CD4-positive, alpha-beta T cell (primary cell): ENCODE measurements at regions not wholly inside any gene's neighbourhood (a gene's known extent, or its start where the extent isn't known, plus 50 kb on each side); places are given as distances from the start of the nearest gene placed in this dataset.

ENCODE experiments used
- ATAC-seq: fragments of 200-7000 bp; cut with Tn5 transposase; one replicate; pipeline ENCODE4 v1.10.0; 2022; ENCODE audit warnings: mild to moderate bottlenecking; ENCODE audit not compliant: poor library complexity
- CTCF ChIA-PET: fragments of 350-600 bp; sonication (Branson Sonifier 250); formaldehyde crosslinking; loops from one replicate; lab custom pipeline; 2021; ENCODE audit warnings: antibody characterized with exemption, inconsistent platforms; lab: Charles Lee
- POLR2A ChIA-PET: fragments of 350-600 bp; sonication (Branson Sonifier 250); formaldehyde crosslinking; loops from one replicate; lab custom pipeline; 2021; ENCODE audit warnings: antibody characterized with exemption, inconsistent platforms; lab: Charles Lee
- DNase-seq, 14 experiments: peaks; one replicate each; pipeline ENCODE4 v3.0.0-alpha.2; 2013 to 2020; ENCODE audit warnings: mixed read lengths in 2 of 14
- H3K27ac ChIP-seq, 2 donors: one replicate each; pipeline versions ENCODE4 v1.5.1 to v1.7.0; 2013; ENCODE audit warnings: low read length in 2 of 2, low read depth in 1 of 2, mild to moderate bottlenecking in 1 of 2
- H3K27me3 ChIP-seq, 2 experiments: 1 replicate in 1 of 2; 2 replicates in 1 of 2; pipeline versions ENCODE4 v1.6.1 to v1.7.0; 2013; ENCODE audit warnings: low read length in 2 of 2, control low read depth in 1 of 2, mild to moderate bottlenecking in 1 of 2, moderate library complexity in 1 of 2; ENCODE audit not compliant: insufficient read depth in 2 of 2, control insufficient read depth in 1 of 2
- H3K36me3 ChIP-seq: one replicate; pipeline ENCODE4 v1.6.1; 2013; ENCODE audit warnings: low read length, control low read depth; ENCODE audit not compliant: insufficient read depth
- H3K4me1 ChIP-seq: one replicate; pipeline ENCODE4 v1.6.1; 2013; ENCODE audit warnings: low read length, control low read depth; ENCODE audit not compliant: insufficient read depth
- H3K4me3 ChIP-seq: one replicate; pipeline ENCODE4 v1.5.1; 2013; ENCODE audit warnings: mild to moderate bottlenecking, low read length, moderate library complexity
- H3K9me3 ChIP-seq, 2 experiments: 1 replicate in 1 of 2; 2 replicates in 1 of 2; pipeline versions ENCODE4 v1.6.1 to v1.7.0; 2013; ENCODE audit warnings: low read length in 2 of 2, mild to moderate bottlenecking in 2 of 2, control low read depth in 1 of 2, moderate library complexity in 1 of 2; ENCODE audit not compliant: control insufficient read depth in 1 of 2, insufficient read depth in 1 of 2
- H3K27ac Mint-ChIP-seq: one replicate; pipeline ENCODE4 v1.8.0; 2020; ENCODE audit warnings: mixed read lengths
- H3K27me3 Mint-ChIP-seq: one replicate; pipeline ENCODE4 v1.8.0; 2021; ENCODE audit warnings: mixed read lengths
- H3K36me3 Mint-ChIP-seq: one replicate; pipeline ENCODE4 v1.8.0; 2021; ENCODE audit warnings: low read depth, mixed read lengths
- H3K4me1 Mint-ChIP-seq: one replicate; pipeline ENCODE4 v1.8.0; 2021; ENCODE audit warnings: low read depth, mixed read lengths
- H3K4me3 Mint-ChIP-seq: one replicate; pipeline ENCODE4 v1.8.0; 2020; ENCODE audit warnings: mild to moderate bottlenecking, mixed read lengths
- H3K9me3 Mint-ChIP-seq: one replicate; pipeline ENCODE4 v1.8.0; 2020; ENCODE audit warnings: mixed read lengths
- CTCF ChIP-seq: fragments of 200-600 bp; IDR thresholded peaks from one replicate; pipeline ENCODE4 v1.8.0; 2022; ENCODE audit warnings: antibody characterized with exemption, mild to moderate bottlenecking
- intact Hi-C, 2 experiments: fragments of 100-400 bp; cut with DNase I in 1 of 2; cut with micrococcal nuclease in 1 of 2; formaldehyde crosslinking; loops; one replicate each; pipeline versions ENCODE4 v1.15.1 to v1.9.0; 2023 to 2025; cut with DNase I, micrococcal nuclease

- CTCF ChIA-PET, result no interaction called here
- TF ChIP-seq CTCF, result no peak
- no peak for DNase-seq
Observed at GRCh38 chr2:175679728-175680127, 322.3 kb downstream of the LNPK start.

GRCh38 chr2:175679231-175679630, 322.8 kb downstream of the LNPK start:
- Histone ChIP-seq H3K36me3 (no peaks in the 10 kb centered on the region), H3K4me1 (no peaks in the 10 kb centered on the region), H3K27ac (no peak overlapping the region), H3K4me3 (no peak overlapping the region), H3K27me3 (peaks cover 4 to 5% of the 10 kb centered on the region in 2 experiments), H3K9me3 (no peaks in the 10 kb centered on the region)
- CTCF ChIA-PET, result no interaction called here
- Mint-ChIP-seq H3K27me3 (peaks cover 27% of the 10 kb centered on the region), H3K9me3 (no peaks in the 10 kb centered on the region), H3K4me3 (no peak overlapping the region), H3K36me3 (no peaks in the 10 kb centered on the region), H3K27ac (no peak overlapping the region), H3K4me1 (no peaks in the 10 kb centered on the region)
- DNase-seq (no peak), ATAC-seq (no peak)
- POLR2A ChIA-PET, result interaction anchor here (0.6 kb wide), 1 partner anchor 143 kb away, joined by 4 read pairs; no protein-coding TSS in a partner anchor
- TF ChIP-seq CTCF, result no peak
- intact Hi-C loops, result no loop called here

More at GRCh38 chr2:175679728-175680127, 322.3 kb downstream of the LNPK start:
- H3K36me3 ChIP-seq, result no peaks in the 10 kb centered on the region
- H3K27me3 Mint-ChIP-seq, result peaks cover 32% of the 10 kb centered on the region
- H3K9me3 ChIP-seq, result no peaks in the 10 kb centered on the region
- POLR2A ChIA-PET, result no interaction called here
- H3K27ac Mint-ChIP-seq, result no peak overlapping the region
- no peaks in the 10 kb centered on the region for H3K4me1 ChIP-seq
- H3K4me3 Mint-ChIP-seq, result no peak overlapping the region
- no peak overlapping the region for H3K4me3 ChIP-seq
- ATAC-seq, result no peak
- H3K4me1 Mint-ChIP-seq, result no peaks in the 10 kb centered on the region
- intact Hi-C loops, result no loop called here
- no peak overlapping the region for H3K27ac ChIP-seq
- H3K27me3 ChIP-seq, result peaks cover 4 to 5% of the 10 kb centered on the region in 2 experiments
- no peaks in the 10 kb centered on the region for H3K36me3 Mint-ChIP-seq
- no peaks in the 10 kb centered on the region for H3K9me3 Mint-ChIP-seq

GRCh38 chr2:175677880-175678279, 324.2 kb downstream of the LNPK start:
- intact Hi-C loops, result no loop called here
- Histone ChIP-seq H3K36me3 (no peaks in the 10 kb centered on the region), H3K27me3 (peaks cover 0 to 4% of the 10 kb centered on the region in 2 experiments), H3K9me3 (no peaks in the 10 kb centered on the region), H3K4me1 (no peaks in the 10 kb centered on the region), H3K27ac (no peak overlapping the region), H3K4me3 (no peak overlapping the region)
- H3K27me3 Mint-ChIP-seq, result peaks cover 25% of the 10 kb centered on the region
- ATAC-seq (no peak), DNase-seq (no peak)
- H3K4me1 Mint-ChIP-seq, result no peaks in the 10 kb centered on the region
- no peak for TF ChIP-seq CTCF
- POLR2A ChIA-PET, result no interaction called here
- H3K36me3 Mint-ChIP-seq, result no peaks in the 10 kb centered on the region
- no peak overlapping the region for H3K4me3 Mint-ChIP-seq
- peaks cover under 1% of the 10 kb centered on the region for H3K9me3 Mint-ChIP-seq
- CTCF ChIA-PET, result no interaction called here
- H3K27ac Mint-ChIP-seq, result no peak overlapping the region
